ENCODE measurements at regions not wholly inside any gene's neighbourhood (a gene's known extent, or its start where the extent isn't known, plus 50 kb on each side); places are given as distances from the start of the nearest gene placed in this dataset.

GRCh38 chr3:480070-480469, 283.5 kb downstream of the CHL1 start:
- TF ChIP-seq ZNF274 (IDR thresholded peaks at IDR 0.05; ENCODE audit: low read depth, low read length) (no peak), SUZ12 (IDR thresholded peaks at IDR 0.05; ENCODE audit: extremely low read depth, insufficient read depth, insufficient read length) (no peak), YY1 (IDR thresholded peaks at IDR 0.05; ENCODE audit: insufficient read depth, insufficient read length) (no peak)

All from NT2/D1 (cell line).